Right renal pelvis (tissue), 4 donors: ENCODE measurements at regions not wholly inside any gene's neighbourhood (a gene's known extent, or its start where the extent isn't known, plus 50 kb on each side); places are given as distances from the start of the nearest gene placed in this dataset.

Experiments
- DNase-seq, 4 donors: peaks; one replicate each; pipeline ENCODE4 v3.0.0-alpha.2; 2013; ENCODE audit warnings: low read depth in 4 of 4, low spot score in 3 of 4, missing footprints in 1 of 4

- no peak for DNase-seq
Measured at GRCh38 chr3:148197061-148197460, 500.6 kb upstream of the AGTR1 start.

- DNase-seq, result no peak
Measured at GRCh38 chr3:148202386-148202785, 495.3 kb upstream of the AGTR1 start.

GRCh38 chr3:148203297-148204010 lies 494.2 kb upstream of the AGTR1 start:
- no peak for DNase-seq

- DNase-seq, result no peak
Measured at GRCh38 chr3:148204131-148204530, 493.6 kb upstream of the AGTR1 start.

GRCh38 chr3:148205977-148206376 lies 491.7 kb upstream of the AGTR1 start:
- no peak for DNase-seq

- no peak for DNase-seq
Measured at GRCh38 chr3:148206446-148206845, 491.3 kb upstream of the AGTR1 start.

GRCh38 chr3:148208975-148209374 lies 488.7 kb upstream of the AGTR1 start:
- DNase-seq, result no peak

GRCh38 chr3:148211725-148212124 lies 486.0 kb upstream of the AGTR1 start:
- no peak for DNase-seq

GRCh38 chr3:148214705-148215104 lies 483.0 kb upstream of the AGTR1 start:
- DNase-seq, result no peak

- DNase-seq, result no peak
Measured at GRCh38 chr3:148217317-148217716, 480.4 kb upstream of the AGTR1 start.

GRCh38 chr3:148218222-148218621 lies 479.5 kb upstream of the AGTR1 start:
- no peak for DNase-seq

GRCh38 chr3:148219999-148220398 lies 477.7 kb upstream of the AGTR1 start:
- DNase-seq, result no peak

GRCh38 chr3:148221303-148221702 lies 476.4 kb upstream of the AGTR1 start:
- no peak for DNase-seq

GRCh38 chr3:148223266-148223665 lies 474.4 kb upstream of the AGTR1 start:
- no peak for DNase-seq

GRCh38 chr3:148226246-148226645 lies 471.5 kb upstream of the AGTR1 start:
- DNase-seq, result no peak

GRCh38 chr3:148227534-148227933 lies 470.2 kb upstream of the AGTR1 start:
- no peak for DNase-seq

- no peak for DNase-seq
Measured at GRCh38 chr3:148229107-148229506, 468.6 kb upstream of the AGTR1 start.

GRCh38 chr3:148230473-148230872 lies 467.2 kb upstream of the AGTR1 start:
- no peak for DNase-seq

- DNase-seq, result no peak
Measured at GRCh38 chr3:148232389-148232788, 465.3 kb upstream of the AGTR1 start.

GRCh38 chr3:148233403-148233802 lies 464.3 kb upstream of the AGTR1 start:
- DNase-seq, result no peak

- no peak for DNase-seq
Measured at GRCh38 chr3:148234536-148234935, 463.2 kb upstream of the AGTR1 start.

GRCh38 chr3:148235566-148235965 lies 462.1 kb upstream of the AGTR1 start:
- DNase-seq, result no peak

GRCh38 chr3:148238421-148238821 lies 459.3 kb upstream of the AGTR1 start:
- DNase-seq, result no peak
